SU-DHL-6 (cell line): ENCODE measurements at regions not wholly inside any gene's neighbourhood (a gene's known extent, or its start where the extent isn't known, plus 50 kb on each side); places are given as distances from the start of the nearest gene placed in this dataset.

Source experiments
- CTCF ChIP-seq: fragments of 200-600 bp; sonication (generic); IDR thresholded peaks from one replicate; pipeline ENCODE4 v1.5.1; 2017; ENCODE audit warnings: antibody characterized with exemption, mild to moderate bottlenecking, low read length, moderate library complexity; ENCODE audit not compliant: insufficient read depth, poor library complexity, severe bottlenecking
- EZH2phosphoT487 ChIP-seq: fragments of 200-600 bp; sonication (generic), shearing (Covaris generic); conservative IDR thresholded peaks from 2 replicates; pipeline ENCODE4 v1.6.1; 2018; ENCODE audit warnings: mild to moderate bottlenecking, antibody characterized with exemption, low read length, moderate library complexity, mixed read lengths

- no peak for TF ChIP-seq CTCF
- TF ChIP-seq EZH2phosphoT487, result no peak
Observed at GRCh38 chr6:112925702-112926101, 578.6 kb downstream of the RFPL4B start.
